HG03139 (cell line): ENCODE measurements at regions not wholly inside any gene's neighbourhood (a gene's known extent, or its start where the extent isn't known, plus 50 kb on each side); places are given as distances from the start of the nearest gene placed in this dataset.

ENCODE experiments used
- ATAC-seq: cut with Tn5 transposase; IDR thresholded peaks from one replicate; pipeline ENCODE4 v1.9.1; 2021; ENCODE audit not compliant: unreplicated experiment

DNA sequence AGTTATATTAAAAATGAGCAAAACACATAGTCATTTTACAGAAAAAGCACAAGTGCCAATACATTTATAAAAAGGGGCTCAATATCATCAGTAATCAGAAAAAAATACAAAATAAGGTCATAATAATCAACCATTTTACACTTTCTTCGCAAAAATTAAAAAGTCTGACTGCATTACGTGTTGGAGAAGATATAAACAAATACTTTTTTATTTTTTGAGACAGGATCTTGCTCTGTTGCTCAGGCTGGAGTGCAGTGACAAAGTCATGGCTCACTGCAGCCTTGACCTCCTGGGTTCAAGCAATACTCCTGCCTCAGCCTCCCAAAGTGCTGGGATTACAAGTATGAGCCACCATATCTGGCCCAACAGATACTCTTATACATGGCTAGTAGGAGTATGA is 181.5 kb upstream of the DIO3 start:
- ATAC-seq, result no peak

DNA sequence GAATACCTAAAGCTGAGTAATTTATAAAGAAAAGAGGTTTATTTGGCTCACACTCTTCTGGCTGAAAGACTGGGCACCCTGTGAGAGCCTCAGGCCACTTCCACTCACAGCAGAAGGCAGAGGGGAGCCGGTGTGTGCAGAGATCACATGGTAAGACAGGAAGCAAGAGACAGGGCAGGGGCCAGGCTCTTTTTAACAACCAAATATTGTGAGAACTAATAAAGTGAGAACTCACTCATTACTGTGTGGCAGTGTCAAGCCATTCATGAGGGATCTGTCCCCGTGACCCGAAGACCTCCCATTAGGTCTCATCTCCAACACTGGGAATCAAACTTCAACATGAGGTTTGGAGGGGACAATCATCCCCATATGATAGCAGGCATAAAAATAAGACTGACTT is 180.8 kb upstream of the DIO3 start:
- no peak for ATAC-seq

DNA sequence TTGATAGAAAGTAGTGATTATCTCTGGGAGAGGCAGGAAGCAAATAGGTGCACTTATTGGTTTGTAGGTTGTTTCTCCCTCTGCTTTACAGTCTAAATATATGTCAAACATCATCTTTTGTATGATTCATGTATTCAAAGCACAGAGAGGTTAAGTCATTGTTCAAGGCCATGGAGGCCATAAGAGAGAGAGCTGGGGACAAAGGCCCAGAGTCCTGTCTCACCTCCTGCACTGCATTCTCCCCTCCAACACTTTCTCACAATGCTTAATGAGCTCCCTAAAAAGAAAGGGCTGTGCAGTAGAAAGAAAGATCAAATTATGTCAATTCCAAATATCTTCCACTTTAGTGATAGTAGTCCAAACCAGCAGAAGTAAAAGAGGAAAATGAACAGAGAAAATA is 180.4 kb upstream of the DIO3 start:
- no peak for ATAC-seq

DNA sequence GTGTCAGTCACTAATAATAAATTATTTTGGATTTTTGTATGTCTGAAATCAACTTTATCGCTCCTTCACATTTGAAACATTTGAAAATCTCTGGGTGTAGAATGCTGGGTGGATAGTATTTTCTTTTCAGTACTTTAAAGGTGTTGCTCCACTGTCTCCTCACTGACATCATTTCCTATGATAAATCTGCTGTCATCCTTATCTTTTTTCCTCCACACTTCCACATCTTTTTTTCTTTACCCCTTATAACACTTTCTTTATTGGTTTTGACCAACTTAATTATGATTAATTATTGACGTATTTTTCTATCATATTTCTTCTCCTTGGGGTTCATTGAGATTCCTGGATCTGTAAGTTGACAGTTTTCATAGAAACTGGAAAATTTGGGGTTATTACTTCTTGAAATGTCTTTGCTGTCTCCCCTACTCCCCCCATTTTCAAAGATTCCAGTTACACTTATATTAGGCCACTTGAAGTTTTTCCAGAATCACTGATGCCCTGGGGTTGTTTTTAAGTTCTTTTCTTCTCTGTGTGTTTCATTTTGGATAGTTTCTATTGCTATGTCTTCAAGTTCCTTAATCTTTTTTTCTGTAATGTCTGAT is 177.5 kb upstream of the DIO3 start:
- ATAC-seq, result no peak

DNA sequence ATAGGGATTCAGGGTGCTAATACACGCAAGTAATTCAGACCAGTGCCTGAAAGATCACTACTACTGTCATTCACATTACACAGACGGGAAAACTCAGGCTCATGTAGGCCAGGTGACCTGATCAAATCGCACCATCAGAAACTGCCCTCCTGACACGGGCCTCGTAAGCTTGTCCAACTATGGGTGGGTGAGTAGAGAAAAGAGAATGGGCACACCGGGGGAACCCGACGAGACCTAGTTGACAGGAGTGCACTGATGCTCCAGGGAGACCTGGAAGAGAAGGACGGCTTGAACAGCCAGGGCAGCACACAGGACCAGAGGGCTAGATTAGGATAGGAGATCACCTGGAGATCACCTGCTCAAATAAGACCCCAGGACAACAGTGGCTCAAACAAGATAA is 166.9 kb upstream of the DIO3 start:
- no peak for ATAC-seq

DNA sequence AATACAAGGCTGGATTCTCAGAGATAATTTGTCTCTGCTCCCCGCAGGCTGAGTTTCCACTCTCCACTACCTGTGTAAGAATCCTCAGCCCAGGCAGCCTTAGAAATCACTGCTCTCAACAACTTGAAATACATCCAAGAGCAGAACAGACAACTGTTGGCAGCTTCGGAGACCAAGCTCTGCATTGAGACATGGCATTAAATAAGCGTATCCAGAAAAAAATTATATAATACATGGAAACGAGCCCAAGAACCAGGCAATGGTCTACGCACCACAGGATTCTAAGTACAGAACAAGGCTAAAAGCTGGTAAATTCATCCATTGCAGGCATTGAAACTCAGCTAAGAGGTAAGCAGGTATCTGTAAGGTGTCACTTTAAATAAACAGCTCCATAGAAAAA is 165.5 kb upstream of the DIO3 start:
- no peak for ATAC-seq

DNA sequence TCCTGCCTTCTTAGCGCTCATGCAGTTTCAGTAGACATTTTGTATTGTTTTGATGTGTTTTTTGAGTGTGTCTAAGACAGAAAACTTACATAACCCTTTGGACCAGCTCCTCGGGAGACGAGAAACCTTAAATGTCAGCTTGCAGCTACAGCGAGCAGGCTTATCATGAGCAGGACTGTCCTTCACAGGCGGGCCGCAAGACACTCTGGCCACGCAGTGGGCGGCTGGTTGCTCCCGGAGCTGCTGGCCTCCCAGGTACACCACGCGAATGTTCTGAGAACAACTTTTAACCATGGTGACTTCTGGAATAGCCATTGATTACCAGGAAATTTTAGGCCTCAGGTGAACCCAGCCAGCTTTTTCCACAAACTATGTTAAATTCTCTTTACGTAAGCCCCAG is 164.1 kb upstream of the DIO3 start:
- no peak for ATAC-seq

DNA sequence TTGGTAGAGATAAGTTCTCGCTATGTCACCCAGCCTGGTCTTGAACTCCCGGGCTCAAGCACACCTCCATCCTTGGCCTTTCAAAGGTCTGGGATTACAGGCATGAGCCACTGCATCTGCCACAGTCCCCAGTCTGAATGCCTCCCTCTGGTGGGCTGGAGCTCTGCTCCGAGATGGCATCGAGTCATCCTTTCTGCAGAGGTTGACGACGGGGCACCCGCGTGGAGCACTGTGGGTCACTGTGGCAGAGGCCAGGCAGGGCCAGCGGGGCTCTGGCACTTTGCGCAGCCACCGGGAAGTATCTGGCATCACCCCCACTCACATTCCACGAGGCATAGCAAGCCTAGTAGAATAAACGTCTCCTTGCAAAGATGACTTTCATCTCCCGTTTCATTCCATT is 163.3 kb upstream of the DIO3 start:
- ATAC-seq, result no peak

DNA sequence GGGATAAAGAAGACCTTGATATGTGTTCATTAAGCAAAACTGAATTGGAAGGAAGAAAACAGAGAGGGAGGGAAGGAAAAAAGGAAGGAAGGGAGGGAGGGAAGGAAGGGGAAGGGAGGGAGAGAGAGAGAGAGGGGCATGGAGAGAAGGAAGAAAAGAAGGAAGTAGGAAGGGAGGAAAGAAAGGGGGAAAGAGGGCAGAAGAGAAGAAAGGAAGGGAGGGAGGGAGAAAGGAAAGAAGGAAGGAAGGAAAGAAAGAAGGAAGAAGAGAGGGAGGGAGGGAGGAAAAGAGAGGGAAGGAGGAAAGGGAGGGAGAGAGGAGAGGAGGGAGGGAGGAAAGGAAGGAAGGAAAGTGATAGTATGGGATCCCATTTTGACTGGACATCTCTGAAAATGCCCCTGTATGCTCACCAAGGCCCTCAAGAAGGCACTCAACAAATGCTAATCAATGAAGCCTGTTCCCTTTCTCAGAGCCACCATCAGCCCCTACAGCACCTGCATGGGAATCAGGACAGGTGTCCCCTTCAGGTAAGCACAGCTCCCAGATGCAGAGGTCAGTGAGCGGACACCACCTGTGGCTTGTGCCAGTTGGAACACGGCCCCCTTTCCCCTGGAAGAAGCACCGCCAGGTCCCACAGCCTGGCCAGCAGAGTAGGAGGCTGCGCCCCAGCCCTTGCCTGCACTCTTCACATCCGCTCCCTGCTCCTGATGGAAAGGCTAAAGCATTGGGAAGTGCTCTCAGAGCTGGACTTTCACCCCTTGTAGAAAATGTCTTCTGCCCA is 161.4 kb upstream of the DIO3 start:
- no peak for ATAC-seq

DNA sequence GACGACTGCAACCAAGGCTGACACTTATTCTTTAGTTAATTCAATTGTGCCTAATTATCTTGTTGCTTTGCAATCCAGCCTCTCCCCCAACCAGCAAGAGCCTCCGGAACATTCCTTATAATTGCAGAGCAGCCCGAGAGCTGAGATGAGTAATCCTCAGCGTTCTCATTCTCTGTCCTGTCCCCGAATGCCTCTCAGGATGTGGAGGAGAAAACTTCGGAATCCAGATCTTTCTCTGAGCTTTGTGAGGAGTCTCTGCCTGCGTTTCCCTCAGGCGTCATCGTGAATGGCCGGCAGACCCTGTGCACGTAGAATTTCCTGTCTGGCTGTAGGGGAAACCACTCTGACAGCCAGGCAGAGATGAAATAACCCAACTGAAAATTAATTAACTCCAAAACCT is 160.5 kb upstream of the DIO3 start:
- ATAC-seq, result no peak

DNA sequence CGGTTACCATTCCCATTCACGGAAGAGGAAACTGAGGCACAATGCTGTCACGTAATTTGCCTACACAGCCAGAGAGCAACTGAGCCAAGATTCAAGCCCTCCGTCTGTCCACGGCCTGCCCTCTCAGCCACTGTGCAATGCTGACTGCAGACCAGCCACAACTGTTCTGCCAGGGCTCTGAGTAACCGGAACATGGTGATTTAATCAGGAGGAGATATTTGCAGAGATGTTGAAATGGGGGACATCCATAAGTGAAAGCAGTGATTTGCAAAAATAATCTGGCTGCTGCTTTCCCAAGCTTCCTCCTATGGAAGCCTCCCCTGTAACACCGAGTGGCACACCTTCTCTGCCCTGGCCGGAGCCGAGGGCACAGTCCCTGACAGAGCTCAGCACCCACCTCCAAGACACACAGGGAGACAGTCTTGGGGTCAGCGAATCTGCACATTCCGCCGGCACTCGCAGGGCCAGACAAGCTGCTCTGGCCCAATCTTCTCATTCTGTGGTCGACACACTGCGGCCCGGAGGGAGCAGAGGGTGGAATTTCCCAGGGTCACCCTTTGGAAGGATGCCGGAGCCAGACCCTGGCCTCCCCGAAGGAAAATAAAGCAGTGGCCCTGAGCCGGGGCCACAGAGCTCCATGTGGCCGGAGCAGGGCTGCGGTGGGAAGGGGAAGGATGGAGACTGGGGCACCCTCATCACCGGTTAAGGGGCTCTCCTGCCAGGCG is 158.2 kb upstream of the DIO3 start:
- ATAC-seq, result no peak

DNA sequence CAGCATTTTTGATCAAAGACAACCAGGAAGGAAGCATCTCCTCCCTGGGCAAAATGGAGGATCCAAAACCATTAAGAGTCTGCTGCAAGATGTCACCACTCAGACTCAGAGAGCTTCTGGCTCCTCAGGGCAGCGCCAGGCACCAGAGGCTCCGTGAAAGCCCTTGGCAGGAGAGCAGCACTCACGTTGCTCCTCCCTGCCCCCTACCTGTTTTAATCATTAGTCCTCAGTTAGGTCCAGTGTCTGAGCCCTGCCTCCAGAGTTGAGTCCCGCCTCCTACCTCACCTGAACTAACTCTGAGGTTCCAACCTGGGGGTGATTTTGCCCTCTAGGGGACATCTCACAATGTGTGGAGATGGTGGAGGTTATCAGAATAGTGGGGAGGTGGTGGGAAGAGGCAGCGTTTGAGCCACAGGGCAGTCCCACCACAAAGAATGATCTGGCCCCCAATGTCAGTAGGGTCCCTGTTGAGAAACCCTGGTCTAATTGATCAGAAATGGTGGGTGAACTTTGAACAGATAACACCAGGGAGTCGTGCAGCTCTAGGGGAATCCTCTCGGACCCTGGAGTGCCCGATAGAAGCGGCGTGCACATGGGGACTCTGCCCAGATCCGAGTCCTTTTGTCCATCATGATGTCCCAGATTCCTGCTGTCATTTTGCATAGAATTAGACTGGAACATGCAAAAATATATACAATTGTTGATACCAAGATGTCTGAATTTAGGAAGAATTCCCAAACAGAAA is 156.7 kb upstream of the DIO3 start:
- no peak for ATAC-seq

DNA sequence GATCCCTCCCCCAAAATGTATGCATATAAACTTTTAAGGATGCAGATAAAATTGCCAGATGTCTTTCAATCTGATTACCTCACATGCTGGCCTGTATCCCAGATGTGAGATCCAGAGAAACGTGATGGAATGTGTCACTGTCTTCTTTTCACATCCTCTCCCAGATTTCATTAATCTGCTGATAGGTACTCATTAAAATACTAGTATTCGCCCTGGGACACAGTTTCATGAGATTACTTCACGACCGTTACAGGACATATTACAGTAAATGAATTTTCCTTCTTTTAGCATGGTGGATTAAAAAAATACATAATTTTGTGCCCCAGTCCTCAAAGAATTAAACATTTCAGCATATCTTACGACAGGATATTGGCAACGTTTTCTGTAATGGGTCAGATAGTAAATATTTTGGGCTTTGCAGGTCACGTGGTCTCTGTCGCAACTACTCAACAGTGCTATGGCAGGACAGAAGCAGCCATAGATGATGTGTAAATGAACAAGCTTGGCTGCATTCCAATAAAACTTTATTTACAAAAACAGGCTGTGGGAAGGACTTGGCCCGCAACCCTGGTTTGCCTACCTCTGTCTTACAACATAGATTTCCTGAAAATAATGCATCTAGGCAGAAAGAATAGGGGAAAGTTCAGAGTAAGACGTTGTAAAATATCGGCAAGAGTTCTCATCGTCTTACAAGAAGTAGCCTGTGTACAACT is 156.0 kb upstream of the DIO3 start:
- no peak for ATAC-seq

DNA sequence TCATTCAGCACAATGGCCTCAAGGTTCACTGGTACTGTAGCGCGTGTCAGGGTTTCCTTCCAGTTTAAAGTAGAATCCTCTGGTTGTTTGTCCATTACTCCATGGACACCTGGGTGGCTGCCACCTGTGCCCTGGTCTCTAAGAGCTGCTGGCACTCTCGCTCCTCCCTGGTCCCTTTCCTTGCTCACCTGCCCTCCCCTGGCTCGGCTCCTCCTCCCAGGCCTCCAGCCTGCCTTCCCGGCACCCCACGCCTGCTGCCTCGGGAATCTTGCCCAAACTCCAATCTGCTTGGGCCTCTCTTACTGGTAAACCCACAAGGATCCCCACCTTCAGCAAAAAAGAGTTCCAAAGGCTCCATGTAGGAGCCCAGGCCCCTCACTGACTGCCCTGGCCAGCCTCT is 154.4 kb upstream of the DIO3 start:
- ATAC-seq, result no peak

DNA sequence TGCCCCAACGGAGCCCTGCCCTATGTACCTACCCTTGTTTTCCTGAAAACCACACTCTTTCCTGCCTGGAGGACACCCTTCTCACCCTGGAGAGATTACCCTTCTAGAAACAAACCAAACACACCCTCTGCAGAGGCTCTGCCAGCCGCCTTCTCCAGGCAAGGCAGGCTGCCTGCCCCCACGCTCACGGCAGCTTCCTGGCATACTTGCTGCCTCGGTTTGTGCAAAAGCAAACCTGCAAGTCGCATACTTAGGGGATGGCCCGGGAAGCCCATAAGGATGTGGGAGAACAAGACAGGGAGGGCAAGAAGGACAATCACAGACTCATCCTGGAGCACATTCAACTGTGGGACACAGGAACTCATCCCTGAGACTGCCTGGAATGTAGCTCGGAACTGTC is 154.0 kb upstream of the DIO3 start:
- no peak for ATAC-seq

DNA sequence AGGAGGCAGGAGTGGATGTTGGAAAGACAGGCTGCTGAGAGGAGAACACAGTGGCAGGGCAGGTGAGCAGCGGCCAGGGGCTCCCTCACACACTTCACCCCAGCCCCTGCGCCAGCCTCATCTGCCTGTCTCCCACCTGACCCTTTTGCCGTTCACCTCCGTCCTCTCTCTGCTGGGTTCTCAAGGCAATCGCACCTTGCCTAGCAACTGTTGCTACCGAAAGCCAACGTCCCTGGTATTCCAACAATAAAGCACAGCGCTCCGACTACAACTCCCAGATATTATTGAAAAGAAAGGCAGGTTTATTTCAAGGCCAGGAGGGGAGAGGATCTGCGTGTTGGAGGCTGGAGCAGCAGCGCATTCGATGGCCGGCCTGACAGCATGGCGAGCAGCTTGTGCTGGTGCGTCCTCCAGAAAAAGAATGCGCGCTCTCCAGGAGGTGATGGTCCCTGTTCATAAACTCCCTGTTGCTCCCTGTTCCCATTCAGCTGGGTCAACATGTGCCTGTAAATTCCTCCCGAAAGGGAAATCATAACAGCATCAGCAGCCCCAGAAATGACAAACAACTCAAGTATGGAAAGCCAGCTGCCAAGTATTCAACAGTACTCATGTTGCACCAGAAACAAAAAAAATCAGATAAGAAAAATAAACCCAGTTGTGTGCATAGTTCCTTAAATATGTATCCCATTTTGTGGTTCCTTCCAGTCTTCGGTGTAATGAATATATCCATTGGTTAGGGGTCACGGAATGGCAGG is 153.0 kb upstream of the DIO3 start:
- ATAC-seq, result no peak

DNA sequence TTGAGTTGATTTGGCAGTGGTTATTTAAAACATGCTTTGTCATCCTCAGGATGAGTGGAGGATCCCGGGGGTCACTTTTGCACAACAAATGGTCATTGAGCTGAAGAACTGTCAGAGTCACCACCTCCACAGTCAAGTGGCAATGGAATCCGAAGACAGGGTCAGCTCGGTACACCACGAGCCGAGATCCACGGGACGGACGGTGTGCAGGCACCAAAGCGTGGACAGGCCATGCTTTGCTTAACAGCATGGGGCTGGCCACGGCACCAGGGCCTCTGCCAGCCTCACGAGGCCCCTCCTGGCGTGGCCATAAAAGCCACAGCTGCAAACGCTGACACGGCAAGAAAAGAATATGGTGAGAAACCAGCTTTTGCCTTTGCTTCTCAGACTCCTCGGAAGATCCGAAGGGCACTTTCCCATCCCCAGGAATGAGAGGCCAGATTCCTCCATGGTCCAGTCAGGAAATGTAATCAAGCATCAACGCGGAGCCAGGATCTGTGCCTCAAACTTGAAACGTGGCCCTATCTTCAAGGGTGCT is 152.2 kb upstream of the DIO3 start:
- no peak for ATAC-seq

DNA sequence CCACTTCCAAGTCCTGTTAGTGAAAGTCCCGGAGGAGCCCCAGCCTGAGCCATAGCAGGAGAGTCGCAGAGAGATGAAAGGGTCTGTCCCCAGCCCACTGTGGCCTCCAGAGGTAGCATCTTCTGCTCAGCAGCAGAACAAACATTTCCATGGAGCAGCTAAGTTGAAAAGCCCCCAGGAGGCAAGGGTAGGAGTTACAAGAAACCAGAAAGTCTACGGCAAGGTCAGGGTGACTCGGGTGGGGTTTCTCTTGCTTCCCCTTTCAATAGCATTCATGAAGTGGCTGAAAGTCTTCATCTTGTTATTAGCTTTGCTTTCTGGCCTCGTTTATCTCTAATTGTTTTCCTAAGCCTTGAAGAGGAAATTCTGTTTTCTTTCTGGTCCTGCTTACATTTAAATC is 151.2 kb upstream of the DIO3 start:
- no peak for ATAC-seq

DNA sequence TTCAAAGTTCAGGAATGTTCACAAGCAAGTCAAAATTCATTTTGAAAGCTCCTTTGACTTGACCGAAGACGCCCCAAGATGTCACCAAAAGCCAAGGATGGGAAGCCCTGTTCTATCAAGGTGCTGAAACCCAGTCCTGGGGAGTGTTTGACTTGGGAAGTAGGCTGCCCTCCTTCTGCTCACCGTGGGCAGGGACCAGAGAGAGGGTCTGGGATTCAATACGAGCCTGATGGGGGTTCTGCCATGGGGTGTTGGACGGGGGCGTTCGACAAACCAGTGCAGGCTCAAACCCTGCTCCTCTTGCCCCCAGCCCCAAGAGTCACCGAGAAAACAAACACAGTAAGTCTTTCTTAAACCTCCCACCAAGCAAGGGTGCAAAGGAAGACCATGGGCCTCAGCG is 150.1 kb upstream of the DIO3 start:
- no peak for ATAC-seq

DNA sequence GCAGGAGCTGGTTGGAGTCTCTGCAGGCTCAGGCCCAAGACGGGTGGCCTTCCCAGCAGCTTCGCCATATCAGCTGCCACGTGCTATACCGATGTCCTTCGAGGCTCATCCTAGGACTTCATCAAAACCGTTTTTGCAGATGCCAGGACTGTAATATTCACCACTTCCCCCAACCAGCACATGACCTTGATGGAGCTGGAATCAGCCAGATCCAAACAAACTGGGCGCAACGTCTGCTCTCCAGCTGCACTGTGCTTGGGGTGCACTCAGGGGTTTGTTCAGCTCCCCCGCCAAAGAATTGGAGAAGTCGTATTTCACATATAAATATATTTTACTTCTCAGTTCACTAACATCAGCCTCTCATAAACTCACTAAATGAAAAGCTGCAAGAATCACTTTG is 149.5 kb upstream of the DIO3 start:
- ATAC-seq, result no peak
